Mesothelial cell of epicardium (in vitro differentiated cells): ENCODE measurements at regions not wholly inside any gene's neighbourhood (a gene's known extent, or its start where the extent isn't known, plus 50 kb on each side); places are given as distances from the start of the nearest gene placed in this dataset.

Experiments
- DNase-seq, 2 experiments: peaks; one replicate each; pipeline ENCODE4 v3.0.0; 2021; ENCODE audit warnings: low spot score in 2 of 2; ENCODE audit not compliant: unreplicated experiment in 2 of 2
- H3K27ac Mint-ChIP-seq: 2 replicates; pipeline ENCODE4 v1.8.0; 2021; ENCODE audit warnings: mixed read lengths
- H3K27me3 Mint-ChIP-seq: 2 replicates; pipeline ENCODE4 v1.8.0; 2021; ENCODE audit warnings: low read depth, mixed read lengths
- H3K36me3 Mint-ChIP-seq: 2 replicates; pipeline ENCODE4 v1.8.0; 2021; ENCODE audit warnings: mixed read lengths
- H3K4me1 Mint-ChIP-seq: 2 replicates; pipeline ENCODE4 v1.8.0; 2021; ENCODE audit warnings: mixed read lengths
- H3K4me3 Mint-ChIP-seq: 2 replicates; pipeline ENCODE4 v1.8.0; 2021; ENCODE audit warnings: mild to moderate bottlenecking, moderate library complexity, mixed read lengths
- H3K9me3 Mint-ChIP-seq: 2 replicates; pipeline ENCODE4 v1.8.0; 2021; ENCODE audit warnings: mixed read lengths
- TF ChIP-seq, protein P1 (sequence below): fragments of 200-600 bp; sonication (generic); IDR thresholded peaks from one replicate; pipeline ENCODE4 v1.5.0; 2021; ENCODE audit warnings: antibody characterized with exemption; ENCODE audit not compliant: unreplicated experiment

DNA sequence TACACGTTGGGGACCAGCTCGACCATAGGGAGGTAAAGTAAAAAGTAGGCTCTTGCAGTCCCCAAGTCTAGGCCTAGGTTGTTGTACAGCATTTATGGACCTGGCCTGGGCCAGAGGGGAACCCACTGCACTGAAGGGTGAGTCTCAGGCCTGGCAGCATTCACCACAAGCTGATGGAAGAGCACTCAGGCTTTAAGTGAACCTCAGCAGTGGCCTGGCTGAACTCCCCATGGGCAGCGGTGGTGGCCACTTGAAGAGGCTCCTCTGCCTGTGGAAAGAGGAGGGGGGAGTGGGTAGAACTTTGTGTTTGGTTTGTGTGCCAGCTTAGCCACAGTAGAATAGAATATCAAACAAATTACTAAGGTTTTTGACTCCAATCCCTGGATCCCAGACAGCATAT, 176.2 kb upstream of the PRMT6 start:
- Mint-ChIP-seq H3K36me3 (no peaks in the 10 kb centered on the region), H3K4me3 (no peak overlapping the region), H3K27me3 (peaks cover 2% of the 10 kb centered on the region), H3K27ac (no peak overlapping the region), H3K9me3 (no peaks in the 10 kb centered on the region), H3K4me1 (no peaks in the 10 kb centered on the region)
- DNase-seq: no peak
- TF ChIP-seq, protein P1, sequence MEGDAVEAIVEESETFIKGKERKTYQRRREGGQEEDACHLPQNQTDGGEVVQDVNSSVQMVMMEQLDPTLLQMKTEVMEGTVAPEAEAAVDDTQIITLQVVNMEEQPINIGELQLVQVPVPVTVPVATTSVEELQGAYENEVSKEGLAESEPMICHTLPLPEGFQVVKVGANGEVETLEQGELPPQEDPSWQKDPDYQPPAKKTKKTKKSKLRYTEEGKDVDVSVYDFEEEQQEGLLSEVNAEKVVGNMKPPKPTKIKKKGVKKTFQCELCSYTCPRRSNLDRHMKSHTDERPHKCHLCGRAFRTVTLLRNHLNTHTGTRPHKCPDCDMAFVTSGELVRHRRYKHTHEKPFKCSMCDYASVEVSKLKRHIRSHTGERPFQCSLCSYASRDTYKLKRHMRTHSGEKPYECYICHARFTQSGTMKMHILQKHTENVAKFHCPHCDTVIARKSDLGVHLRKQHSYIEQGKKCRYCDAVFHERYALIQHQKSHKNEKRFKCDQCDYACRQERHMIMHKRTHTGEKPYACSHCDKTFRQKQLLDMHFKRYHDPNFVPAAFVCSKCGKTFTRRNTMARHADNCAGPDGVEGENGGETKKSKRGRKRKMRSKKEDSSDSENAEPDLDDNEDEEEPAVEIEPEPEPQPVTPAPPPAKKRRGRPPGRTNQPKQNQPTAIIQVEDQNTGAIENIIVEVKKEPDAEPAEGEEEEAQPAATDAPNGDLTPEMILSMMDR: no peak

DNA sequence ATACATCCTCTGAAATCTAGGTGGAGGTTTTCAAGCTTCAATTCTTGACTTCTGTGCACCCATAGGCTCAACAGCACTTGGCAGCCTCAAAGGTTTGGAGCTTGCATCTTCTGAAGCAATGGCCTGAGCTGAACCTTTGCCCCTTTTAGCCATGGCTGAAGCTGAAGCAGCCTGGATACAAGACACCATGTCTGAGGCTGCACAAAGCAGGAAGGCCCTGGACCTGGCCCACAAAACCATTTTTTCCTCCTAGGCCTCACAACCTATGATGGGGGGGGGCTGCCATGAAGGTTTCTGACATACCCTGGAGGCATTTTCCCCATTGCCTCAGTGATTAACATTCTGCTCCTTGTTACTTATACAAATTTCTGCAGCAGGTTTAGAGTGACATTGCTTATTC, 173.3 kb upstream of the PRMT6 start:
- H3K9me3 Mint-ChIP-seq: no peaks in the 10 kb centered on the region
- no peaks in the 10 kb centered on the region for H3K36me3 Mint-ChIP-seq
- TF ChIP-seq, protein P1: no peak
- no peak overlapping the region for H3K27ac Mint-ChIP-seq
- H3K4me3 Mint-ChIP-seq: no peak overlapping the region
- no peaks in the 10 kb centered on the region for H3K4me1 Mint-ChIP-seq
- DNase-seq: no peak
- peaks cover 2% of the 10 kb centered on the region for H3K27me3 Mint-ChIP-seq

DNA sequence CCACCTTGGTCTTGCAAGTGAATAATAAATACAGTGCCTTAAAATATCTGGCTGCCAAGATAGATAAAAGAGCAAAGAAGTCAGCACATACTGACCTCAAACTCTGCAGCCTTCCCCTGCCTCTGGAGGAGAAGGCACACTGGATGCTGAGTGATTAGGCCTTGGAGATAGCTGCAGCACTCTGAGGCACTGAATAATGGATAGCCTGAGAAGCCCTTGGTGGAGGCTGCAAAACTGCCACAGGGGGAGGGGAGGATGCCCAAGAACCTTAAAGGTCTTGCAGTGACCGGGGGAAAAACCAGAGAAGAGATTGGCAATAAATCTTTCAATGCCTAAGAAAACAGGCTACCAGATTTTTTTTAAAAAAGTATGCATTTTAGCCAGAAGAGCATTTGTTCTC, 167.4 kb upstream of the PRMT6 start:
- DNase-seq: no peak
- Mint-ChIP-seq H3K4me1 (no peaks in the 10 kb centered on the region), H3K4me3 (no peak overlapping the region), H3K27ac (no peak overlapping the region), H3K27me3 (peaks cover 8% of the 10 kb centered on the region), H3K36me3 (no peaks in the 10 kb centered on the region), H3K9me3 (peaks cover 7% of the 10 kb centered on the region)
- TF ChIP-seq, protein P1: no peak

DNA sequence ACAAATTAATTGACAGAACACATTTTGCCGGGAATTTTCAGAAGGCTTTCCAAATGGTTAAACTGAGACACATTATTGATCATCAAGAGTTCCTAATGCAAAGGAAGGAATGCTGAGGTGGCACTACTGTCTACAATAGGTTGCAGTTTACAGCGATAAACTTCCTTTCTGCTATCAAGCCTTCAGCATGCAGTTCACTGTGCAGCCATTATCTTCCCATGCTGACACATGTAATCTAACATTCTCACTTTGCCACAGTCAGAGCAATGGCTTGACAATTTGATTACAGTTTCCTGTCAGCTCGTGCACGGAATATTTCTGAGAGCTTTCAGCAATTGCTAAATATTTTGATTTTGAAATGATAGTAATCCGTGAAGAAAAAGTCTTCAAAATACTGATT, 166.9 kb upstream of the PRMT6 start:
- H3K27ac Mint-ChIP-seq: no peak overlapping the region
- no peaks in the 10 kb centered on the region for H3K36me3 Mint-ChIP-seq
- peaks cover 7% of the 10 kb centered on the region for H3K9me3 Mint-ChIP-seq
- DNase-seq: no peak
- TF ChIP-seq, protein P1: no peak
- H3K4me3 Mint-ChIP-seq: no peak overlapping the region
- H3K4me1 Mint-ChIP-seq: no peaks in the 10 kb centered on the region
- H3K27me3 Mint-ChIP-seq: peaks cover 8% of the 10 kb centered on the region

DNA sequence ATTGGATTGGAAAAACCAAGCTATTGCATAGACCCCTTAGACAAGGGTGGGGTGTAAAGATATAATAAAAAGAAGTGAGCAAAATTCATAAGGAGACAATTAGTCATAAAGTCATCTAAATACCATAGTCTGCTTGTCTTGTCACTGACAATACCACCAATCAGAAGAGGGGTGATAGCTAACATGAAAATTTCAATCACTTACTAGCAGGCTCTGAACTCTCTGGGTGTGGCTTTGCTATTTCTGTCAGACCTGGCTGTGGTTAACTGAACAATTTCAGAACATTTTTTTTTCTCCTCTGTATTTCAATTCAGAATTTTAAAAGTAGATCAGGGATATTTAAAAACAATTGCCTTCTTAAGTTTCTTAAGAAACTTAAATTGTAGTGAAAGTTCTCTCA, 158.5 kb upstream of the PRMT6 start:
- Mint-ChIP-seq H3K27me3 (peaks cover 4% of the 10 kb centered on the region), H3K9me3 (peaks cover 5% of the 10 kb centered on the region), H3K4me1 (no peaks in the 10 kb centered on the region), H3K36me3 (no peaks in the 10 kb centered on the region), H3K4me3 (no peak overlapping the region), H3K27ac (no peak overlapping the region)
- TF ChIP-seq, protein P1: no peak
- DNase-seq: no peak

DNA sequence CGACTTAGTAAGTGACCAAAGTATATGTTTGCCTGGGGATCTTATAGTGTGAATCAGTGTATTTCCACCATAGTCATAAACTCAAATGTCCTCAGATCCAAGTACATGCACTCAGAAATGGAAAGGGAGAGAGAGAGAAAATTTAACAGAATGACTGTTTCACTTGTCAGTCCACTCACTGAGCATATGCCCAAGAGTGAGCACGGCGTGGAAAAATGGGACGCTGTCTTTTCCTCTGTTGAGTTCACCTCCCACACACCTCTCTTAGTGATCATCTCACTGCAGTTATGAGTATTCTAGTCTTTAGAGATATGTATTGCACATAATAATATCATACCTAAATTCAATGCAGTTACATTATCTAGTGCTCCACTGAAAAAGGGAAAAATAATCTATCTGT, 156.8 kb upstream of the PRMT6 start:
- H3K27me3 Mint-ChIP-seq: no peaks in the 10 kb centered on the region
- no peak for DNase-seq
- no peak overlapping the region for H3K4me3 Mint-ChIP-seq
- H3K36me3 Mint-ChIP-seq: no peaks in the 10 kb centered on the region
- no peak overlapping the region for H3K27ac Mint-ChIP-seq
- TF ChIP-seq, protein P1: no peak
- H3K4me1 Mint-ChIP-seq: no peaks in the 10 kb centered on the region
- H3K9me3 Mint-ChIP-seq: no peaks in the 10 kb centered on the region
